ENCODE measurements at regions not wholly inside any gene's neighbourhood (a gene's known extent, or its start where the extent isn't known, plus 50 kb on each side); places are given as distances from the start of the nearest gene placed in this dataset.

- no peak for DNase-seq
Measured at GRCh38 chr3:55172913-55173312, 245.1 kb upstream of the LRTM1 start.

GRCh38 chr3:55170444-55170843 lies 242.6 kb upstream of the LRTM1 start:
- DNase-seq: no peak

DNA sequence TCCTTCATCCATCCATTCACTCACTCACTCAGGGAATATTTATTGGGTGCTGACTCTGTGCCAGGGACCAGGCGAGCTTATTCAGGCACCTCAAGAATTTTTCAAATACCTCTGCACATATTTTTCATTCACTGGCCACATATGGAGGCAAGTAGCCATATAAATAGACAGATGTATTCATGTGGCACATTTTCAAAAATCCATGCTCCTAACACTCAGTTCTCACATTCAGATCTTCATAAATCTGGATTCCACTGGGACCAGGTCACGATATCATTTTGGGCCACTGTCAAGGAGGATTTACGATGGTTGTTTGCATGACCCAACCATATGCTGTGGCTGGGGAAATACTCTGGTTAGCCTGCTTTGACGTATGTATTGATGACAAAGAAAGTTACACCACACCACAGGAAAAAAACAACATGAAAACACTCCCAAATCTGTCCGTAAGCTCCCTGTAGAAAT lies 241.8 kb upstream of the LRTM1 start:
- no peak for DNase-seq

- no peak for DNase-seq
Measured at GRCh38 chr3:55169161-55169560, 241.3 kb upstream of the LRTM1 start.

DNA sequence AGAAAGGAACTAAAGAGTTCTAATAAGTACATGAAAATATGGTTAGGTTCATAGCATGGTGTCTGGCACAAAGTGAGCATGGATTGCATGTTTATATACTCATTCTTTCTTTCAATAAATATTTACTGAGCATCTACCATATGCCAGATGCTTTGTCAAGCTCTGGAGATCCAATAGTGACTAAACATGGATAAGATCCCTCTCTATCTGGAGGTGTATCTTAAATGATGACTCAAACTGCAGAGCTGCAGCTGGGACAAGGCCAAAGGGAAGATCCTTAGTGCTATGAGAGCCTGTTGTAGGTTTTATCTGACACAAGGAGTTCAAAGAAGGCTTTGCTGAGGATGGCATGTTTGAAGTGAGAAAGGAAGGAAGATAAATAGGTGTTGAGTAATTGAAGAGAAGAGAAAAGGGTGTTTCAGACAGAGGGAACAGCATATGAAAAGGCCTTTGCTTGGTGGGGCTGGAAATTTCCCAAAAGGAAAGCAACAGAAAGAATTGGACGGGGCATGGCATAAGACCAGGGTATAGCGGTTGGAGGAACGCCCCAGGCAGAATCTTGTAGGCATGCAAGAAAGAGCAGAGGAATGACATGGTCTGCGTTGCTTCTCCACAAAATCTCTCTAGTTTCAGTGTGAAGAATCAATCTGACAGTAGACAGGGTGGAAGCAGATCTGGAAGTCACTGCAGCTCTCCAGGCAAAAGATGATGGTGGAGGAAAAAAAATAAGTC lies 239.9 kb upstream of the LRTM1 start:
- no peak for DNase-seq

DNA sequence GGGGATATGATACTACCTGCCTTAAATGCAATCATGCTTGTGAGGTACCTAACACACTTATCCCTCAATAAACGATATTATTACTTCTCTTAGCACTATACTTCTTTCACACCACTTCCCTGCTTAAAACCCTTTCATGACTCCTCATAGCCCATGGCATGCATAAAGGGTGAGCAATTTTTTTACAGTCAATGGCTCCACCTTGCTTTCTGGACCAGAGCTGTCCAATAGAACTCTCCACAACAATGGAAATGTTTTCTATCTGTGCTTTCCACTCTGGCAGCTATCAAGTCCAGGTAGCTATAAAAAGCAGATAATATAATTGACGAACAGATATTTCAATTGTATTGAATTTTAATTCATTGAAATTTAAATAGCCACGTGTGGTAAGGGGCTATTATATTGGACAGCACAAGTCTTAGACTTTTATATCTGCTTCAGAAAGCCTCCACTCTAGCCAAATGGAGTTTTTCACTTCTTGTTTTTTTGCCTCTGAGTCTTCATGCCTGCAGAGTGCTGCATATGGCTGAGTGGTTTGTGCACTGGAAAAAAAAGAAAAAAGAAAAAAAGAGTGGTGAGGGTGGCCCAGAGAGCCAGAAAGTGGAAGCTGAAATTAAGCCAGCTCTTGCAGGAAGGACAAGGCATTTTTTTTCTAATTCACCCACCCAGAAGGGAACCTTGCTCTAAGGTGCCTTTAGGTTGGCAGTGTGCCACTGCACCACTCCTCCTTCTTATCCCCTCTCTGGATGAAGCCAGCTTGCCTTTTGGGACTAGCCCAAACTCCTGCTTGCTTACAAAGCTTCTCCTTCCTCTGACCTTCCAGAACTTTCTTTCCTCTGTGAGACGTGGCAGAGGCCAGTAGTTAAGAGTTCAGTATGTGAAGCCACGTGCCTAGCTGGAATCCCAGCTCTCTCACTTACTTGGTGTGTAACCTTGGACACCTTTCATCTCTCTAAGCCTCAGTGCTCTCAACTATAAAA lies 239.0 kb upstream of the LRTM1 start:
- no peak for DNase-seq

GRCh38 chr3:55165704-55166405 lies 238.0 kb upstream of the LRTM1 start:
- no peak for DNase-seq

GRCh38 chr3:55165278-55165677 lies 237.4 kb upstream of the LRTM1 start:
- DNase-seq: no peak

DNA sequence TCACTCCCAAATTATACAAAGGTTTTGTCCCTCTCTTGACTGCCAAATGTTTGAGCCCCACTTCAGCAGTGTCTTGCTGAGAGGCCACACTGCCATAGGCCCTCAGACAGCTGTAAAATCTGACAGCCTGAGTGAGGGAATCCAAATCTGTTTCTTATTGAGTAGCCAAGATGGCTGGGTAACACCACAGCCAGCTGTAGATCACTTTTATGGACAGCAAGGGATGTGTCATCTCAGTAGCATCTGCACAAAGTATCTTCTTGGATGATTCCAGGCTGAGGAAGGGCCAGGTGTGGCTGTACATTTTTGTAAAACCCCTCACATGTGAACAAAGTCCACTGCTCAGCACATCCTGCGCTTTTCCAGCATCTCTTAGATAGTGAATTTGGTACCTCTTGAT lies 237.0 kb upstream of the LRTM1 start:
- no peak for DNase-seq

- DNase-seq: no peak
Measured at GRCh38 chr3:55164191-55164590, 236.3 kb upstream of the LRTM1 start.

DNA sequence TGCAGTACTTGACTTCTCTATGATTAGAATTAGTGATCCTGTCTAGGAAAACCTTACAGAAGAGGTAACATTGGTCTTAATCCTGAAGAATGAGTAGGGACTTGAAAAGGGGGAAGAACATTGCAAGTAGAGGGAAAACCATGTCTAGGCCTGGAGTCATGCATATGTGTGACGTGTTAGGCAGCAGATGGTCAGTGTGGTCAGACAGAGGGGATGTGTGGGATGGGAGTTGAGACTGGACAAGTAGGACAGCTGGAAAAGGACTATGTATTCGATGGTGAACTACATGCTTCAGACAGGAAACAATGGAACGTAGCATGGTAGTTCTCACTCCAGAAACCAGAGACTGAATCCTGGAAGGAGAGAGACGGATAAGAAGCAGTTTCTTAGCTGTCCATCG lies 235.6 kb upstream of the LRTM1 start:
- DNase-seq: no peak

DNA sequence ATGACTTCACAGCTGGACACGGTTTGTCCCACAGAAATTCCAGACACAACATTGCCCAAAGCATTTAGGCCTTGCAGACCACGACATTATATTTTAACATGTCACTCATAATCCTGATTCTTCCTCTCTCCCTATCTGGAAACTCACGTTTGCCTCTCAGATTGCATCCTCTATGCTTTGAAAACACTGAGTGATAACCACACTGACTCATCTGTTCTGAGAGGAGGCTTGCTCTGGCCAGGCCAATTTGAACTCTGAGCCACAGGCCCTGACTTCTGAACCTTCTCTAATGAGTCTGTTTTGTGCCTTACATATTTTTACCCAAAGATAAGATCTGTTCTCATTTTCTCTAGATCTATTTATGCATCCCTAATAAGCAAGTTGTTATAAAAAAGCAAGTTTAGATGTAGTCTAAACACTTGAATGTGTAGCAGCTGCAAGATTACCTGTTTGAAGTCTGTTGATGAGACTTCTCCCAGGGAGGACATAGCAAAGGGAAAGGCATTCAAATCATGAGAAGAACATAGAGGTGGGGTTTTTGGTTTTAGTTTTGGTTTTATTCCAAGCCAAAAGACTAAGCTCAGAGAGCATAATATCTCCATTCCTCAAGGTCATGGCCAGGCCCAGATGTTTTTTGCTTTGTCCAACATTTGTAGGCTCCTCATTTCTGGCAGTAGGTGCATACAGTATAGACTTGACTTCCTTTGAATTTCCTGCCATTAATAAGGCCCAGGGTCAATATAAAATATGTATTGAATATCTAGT lies 234.4 kb upstream of the LRTM1 start:
- no peak for DNase-seq

DNA sequence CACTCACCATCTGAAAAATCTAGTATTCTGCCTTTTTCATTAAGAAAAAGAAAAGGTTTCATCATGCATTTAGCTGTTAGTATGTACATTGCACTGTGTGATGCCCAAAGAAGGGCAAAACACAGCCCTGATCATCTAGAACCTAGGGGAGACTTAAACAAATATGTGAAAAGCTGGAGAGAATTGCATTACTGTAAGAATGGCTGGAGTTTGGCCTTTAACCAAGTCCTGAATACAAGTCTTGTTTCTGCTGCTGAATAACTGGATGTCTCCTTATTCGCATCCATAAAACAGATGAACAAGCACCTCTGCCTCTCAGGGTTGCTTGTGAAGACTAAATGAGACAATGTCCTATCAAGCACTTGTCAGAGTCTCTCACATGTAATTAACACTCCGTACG lies 233.4 kb upstream of the LRTM1 start:
- DNase-seq: no peak

DNA sequence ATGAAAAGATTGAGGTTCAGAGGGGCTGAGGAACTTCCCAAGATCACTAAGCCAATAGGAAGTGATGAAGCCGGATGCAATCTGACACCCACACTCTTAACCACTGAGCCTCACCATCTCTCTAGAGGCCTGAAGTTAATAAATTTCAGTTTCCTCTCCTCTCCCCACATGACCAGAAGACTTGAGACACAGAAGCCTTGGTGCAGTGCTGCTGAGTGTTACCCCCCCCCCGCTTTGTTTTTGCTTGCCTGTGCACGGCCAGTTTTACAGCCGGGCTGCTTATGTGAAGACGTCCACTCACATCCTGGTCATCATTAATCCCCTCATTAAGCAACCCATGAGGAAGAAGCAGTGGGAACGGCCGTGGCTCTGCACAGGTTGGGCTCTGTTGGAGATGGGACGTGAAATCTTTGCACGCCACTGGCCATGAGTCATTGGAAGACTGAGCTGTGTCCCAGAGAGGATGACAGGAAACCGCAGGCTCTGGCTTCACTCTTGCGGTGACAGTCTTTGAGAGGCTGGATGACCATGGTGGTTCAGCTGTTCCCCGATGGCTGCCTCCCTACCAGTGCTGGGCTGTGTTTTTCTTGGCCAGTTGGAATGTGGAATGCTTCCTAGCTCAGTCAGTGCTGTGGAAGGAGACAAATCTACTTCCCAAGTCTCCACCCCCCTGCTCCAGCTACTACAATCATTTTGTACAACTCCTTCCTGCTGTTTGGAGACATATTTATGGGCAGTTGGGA lies 232.6 kb upstream of the LRTM1 start:
- peak; percentile 62 to 75 (median 64) for DNase-seq

- DNase-seq: no peak
Measured at GRCh38 chr3:55159711-55160110, 231.9 kb upstream of the LRTM1 start.

- no peak for DNase-seq
Measured at GRCh38 chr3:55159016-55159415, 231.2 kb upstream of the LRTM1 start.

DNA sequence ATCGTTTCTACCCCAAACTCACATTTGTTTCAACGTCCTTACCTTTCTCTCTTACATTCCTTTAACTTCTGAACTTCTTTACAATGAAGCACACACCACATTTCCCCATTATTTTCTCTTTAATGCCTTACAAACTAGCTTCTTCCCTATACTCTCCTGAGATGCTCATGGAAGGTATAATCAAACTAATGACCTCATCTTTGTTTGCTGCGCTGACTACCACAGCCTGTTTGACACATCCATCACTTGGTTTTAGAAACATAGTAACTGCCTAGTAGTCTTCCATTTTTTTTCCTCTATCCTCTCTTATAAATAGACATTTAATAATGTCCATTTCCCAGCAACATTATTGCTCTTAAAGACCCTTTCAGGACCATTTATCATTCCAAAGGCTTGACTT lies 230.5 kb upstream of the LRTM1 start:
- DNase-seq: no peak

- peak in 1 of 3 donors; percentile 4 for DNase-seq
Measured at GRCh38 chr3:55157731-55158130, 229.9 kb upstream of the LRTM1 start.

DNA sequence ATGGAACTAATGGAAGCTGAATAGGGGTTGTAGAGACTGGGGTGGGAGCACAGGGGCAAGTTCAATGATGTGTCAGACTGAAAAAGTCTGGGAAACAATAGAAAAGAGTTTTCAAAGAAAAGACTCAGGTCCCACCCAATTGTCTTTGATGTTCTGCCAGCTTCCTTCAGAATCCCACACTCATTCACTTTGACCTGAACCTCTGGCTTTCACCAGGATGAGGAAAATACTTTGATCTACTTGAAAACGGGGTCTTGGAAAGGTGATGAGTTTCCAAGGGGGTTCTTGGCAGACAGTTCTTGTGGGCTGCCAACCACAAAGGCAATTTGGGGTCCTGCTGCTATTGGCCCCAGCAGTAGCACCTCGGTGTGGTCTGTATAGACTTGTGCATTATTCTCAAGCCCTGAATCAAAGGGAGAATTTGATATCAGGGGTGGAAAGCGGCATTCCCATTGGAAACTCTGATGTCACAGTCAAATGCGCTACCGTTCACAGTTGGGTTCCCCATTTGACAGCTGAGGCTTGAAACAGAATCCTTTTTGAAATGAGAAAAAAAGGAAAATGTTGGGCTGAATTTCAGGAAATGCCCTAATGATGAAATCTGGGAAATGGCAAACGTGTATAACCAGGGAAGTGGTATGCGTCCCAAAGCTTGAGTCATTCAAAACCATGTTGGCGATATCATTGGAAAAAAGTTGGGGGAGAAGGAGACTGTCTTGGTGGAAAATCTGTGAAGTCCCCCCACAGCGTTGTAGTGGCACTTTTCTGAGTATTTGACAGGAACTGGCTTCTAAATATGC lies 229.2 kb upstream of the LRTM1 start:
- peak; percentile 21 to 59 (median 37) for DNase-seq

GRCh38 chr3:55147856-55148720 lies 220.2 kb upstream of the LRTM1 start:
- DNase-seq: no peak
